Renal cortex interstitium (tissue), 11 donors: ENCODE measurements at regions not wholly inside any gene's neighbourhood (a gene's known extent, or its start where the extent isn't known, plus 50 kb on each side); places are given as distances from the start of the nearest gene placed in this dataset.

Experiments
- DNase-seq, 11 donors: peaks; one replicate each; pipeline ENCODE4 v3.0.0-alpha.2; 2013; ENCODE audit warnings: low read depth in 9 of 11, low spot score in 4 of 11; ENCODE audit errors: extremely low read depth in 1 of 11

- no peak for DNase-seq
Measured at GRCh38 chr1:81330111-81330510, 470.6 kb upstream of the ADGRL2 start.

DNA sequence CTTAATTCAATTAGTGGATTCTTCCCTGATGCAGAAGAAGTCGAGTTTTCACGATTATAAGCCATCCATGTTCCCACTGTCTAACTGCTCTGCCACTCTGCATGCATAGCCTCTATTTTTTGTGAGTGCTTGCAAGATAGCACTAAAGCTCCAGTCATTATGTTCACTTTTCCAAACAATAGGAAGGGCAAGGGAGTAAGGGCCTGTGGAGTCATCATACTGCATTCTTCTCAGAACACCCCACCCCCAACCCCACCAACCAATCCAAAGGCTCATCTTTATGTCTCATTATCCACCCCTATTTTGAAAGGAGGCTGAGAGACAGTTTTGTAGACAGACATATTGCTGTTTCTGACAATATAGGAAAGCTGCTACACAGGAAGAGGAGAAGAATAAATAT lies 471.7 kb upstream of the ADGRL2 start:
- DNase-seq: no peak

DNA sequence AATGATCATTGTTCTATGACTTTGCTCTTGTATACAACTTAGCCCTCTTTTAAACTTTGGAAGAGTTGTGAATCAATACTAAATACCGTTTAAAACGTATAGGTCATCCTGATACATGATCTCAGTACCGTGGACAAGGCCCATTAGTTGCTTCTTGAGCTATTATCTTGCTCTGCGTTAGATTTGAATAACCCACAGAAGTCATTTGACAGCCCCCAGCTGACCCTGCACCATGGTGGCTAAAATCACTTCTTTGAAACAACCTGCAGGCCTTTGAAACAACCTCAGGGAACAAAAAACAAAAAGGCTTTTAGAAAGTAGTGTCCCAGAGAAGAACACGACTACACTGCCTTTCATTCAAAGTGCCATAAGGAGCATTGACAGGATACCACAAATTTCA lies 473.0 kb upstream of the ADGRL2 start:
- DNase-seq: no peak

GRCh38 chr1:81327103-81327710 lies 473.5 kb upstream of the ADGRL2 start:
- no peak for DNase-seq

DNA sequence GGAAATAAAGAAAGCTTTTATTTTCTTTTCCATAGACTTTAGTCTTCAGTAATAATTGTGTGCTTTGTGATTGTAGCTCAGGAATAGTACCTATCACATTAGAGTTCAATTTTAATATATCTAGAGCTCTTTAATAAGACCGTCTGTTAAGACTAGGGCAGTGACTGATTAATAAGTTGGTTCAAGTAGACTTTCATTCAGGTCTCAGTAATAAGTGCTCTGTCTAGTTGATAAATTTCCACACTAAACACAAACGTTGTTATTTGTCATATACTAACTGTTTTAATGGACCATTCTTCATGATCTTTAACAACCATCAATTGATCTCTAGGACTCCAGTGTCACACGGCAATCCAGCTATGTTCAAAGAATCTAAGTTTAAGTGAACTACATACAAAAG lies 474.5 kb upstream of the ADGRL2 start:
- DNase-seq: no peak

- no peak for DNase-seq
Measured at GRCh38 chr1:81325397-81325796, 475.3 kb upstream of the ADGRL2 start.

DNA sequence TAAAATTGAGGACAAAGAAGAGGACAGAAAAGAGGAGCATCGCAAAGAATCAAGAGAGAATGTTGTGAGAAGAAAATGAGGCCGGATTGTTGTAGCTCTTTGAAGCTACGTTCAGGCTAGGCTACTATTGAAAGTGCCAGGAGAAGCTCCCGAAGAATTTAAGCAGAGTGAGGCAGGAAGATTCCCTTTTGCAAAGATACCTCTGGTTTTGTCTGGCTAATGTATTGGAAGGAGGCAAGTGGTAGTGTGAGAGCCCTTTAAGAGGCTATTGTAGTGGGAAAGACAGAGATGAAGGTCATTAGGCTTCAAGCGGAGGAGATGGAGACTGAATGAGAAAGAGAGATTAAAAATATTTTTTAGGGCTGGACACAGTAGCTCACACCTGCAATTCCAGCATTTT lies 476.9 kb upstream of the ADGRL2 start:
- DNase-seq: no peak

GRCh38 chr1:81317191-81317590 lies 483.5 kb upstream of the ADGRL2 start:
- no peak for DNase-seq

GRCh38 chr1:81314513-81315233 lies 486.1 kb upstream of the ADGRL2 start:
- no peak for DNase-seq

- DNase-seq: no peak
Measured at GRCh38 chr1:81313289-81313688, 487.4 kb upstream of the ADGRL2 start.

- DNase-seq: no peak
Measured at GRCh38 chr1:81312272-81312754, 488.4 kb upstream of the ADGRL2 start.

DNA sequence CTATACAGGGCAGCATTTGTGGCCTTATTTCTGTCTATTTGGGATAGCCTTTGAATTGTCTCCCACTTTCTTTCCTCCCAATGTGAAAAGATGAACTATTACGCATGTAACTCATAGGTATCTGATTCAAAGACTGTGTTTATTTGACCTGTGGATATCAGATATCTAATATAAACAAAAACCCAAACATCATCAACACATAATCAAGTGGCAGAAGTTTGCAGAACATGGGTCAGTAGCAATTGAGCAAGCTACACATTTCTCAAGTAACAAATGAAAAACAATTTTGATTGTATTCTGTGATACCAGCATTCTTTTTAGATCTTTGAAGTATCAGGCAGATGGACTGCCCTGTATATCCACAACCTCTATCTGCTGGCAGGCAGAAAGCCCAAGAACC lies 490.5 kb upstream of the ADGRL2 start:
- no peak for DNase-seq

GRCh38 chr1:81308191-81308590 lies 492.5 kb upstream of the ADGRL2 start:
- DNase-seq: no peak

GRCh38 chr1:81307786-81308185 lies 492.9 kb upstream of the ADGRL2 start:
- no peak for DNase-seq

DNA sequence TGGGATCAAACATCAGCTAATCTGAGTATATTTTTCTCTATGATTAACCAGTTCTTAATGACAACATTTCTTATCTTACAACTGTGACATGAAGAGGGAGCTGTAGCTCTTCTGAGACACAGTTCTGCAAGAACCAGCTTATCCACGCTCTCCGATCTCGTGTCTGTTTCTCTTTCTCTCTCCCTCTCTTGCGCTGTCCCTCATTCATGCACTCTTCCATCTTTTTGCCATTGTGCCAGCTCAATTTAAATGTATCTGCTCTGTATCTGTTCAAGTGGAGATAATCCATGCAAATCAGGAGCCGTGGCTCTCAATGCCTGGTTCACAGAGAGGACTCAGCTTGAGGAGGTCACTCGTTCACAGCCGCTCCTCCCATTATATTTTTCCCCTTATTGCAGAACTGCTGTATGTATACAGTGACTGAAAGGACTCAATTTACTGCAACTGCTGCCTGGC lies 494.7 kb upstream of the ADGRL2 start:
- peak; percentile 22 to 58 (median 48) for DNase-seq

GRCh38 chr1:81304187-81304586 lies 496.5 kb upstream of the ADGRL2 start:
- no peak for DNase-seq

DNA sequence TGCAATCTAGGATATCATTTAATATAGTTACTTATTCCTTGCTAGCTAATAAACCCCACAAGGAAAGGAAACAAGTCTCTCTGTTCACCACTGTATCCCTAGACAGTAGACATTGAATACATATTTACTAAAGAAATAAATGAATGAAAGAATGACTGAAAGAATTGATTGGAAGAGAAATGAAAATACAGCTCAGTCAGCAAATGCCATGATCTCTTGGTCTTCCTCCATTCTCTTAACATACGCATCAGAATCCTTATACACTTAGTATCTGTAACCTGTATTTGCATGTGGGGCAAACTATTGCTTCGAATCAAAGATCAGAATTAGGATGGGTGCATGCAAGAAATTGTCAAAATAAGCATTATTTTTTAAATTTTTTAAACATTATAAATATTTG lies 500.8 kb upstream of the ADGRL2 start:
- DNase-seq: no peak

- DNase-seq: no peak
Measured at GRCh38 chr1:81298266-81298665, 502.5 kb upstream of the ADGRL2 start.

DNA sequence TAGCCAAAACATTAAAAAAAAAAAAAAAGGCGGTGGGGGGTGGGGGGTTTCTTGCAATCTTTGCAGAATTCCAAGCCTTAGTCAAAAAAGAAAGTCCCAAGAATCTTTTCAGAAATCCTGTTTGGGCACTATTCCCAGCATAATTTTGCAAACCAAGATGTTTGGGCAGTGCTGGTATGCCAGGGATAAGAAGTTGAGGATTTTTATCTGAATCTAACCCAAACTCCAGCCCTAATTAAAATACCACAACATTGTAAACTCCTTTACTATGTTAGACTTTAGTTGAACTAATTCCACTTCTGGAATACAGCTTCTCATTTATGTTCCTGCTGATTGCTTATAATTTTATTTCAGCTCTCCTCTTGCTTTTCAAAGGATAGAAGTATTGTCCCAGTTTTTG lies 504.1 kb upstream of the ADGRL2 start:
- no peak for DNase-seq

DNA sequence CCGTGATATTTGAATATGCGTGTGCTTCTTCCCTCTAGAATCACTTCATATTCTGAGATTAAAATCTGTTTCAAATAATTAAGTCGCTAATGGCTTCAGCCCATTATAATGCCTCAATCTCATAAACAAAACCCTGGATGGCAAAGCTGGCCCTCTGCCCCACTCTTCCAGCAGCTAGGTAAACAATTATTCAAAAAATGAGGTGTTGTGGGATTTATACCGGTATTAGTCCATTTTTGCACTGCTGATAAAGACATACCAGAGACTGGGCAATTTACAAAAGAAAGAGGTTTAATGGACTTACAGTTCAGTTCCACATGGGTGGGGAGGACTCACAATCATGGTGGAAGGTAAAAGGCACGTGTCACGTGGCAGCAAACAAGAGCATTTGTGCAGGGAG lies 510.4 kb upstream of the ADGRL2 start:
- DNase-seq: no peak

DNA sequence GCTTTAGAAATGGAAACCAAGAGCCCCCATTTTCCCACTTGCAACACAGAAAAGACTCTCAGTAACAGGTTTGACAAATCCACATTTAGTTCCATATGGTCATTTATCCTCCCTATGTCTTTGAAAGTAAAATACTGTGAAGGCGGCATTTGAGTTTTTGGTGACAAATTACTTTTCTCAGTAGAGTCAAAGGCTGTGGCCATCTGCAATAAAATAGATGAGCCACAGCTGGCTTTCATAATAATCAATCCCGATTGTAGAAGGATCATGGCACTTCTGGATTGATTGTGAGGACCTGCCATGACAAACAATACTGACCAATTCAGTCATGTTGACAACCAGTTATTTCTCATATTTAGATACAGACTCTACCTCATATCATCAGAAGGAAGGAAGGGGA lies 512.0 kb upstream of the ADGRL2 start:
- no peak for DNase-seq
